NCI-H748 treated with DMSO at 0.1 percent for 48 hours (cell line): ENCODE measurements at regions not wholly inside any gene's neighbourhood (a gene's known extent, or its start where the extent isn't known, plus 50 kb on each side); places are given as distances from the start of the nearest gene placed in this dataset.

Experiments used
- DNase-seq: peaks from one replicate; lab custom pipeline; 2025; lab: John Stamatoyannopoulos, UW

DNA sequence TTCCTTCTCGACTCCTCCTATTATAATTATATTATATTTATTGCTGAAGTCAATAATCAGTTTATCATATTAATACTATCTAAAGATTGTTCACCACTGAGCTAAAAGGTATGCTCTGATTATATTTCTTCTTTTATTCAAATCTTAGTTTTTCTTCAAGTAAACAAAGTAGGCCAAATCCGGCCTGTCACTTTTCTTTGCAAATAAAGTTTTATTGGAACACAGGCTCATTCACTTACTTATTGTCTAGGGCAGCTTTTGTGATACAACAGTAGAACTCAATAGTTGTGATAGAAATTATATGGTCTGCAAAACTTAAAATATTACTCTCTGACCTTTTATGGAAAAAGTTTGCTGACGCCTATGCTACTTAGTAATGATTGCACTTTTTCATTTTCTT, 92.4 kb upstream of the DNAJC19 start:
- no peak for DNase-seq

DNA sequence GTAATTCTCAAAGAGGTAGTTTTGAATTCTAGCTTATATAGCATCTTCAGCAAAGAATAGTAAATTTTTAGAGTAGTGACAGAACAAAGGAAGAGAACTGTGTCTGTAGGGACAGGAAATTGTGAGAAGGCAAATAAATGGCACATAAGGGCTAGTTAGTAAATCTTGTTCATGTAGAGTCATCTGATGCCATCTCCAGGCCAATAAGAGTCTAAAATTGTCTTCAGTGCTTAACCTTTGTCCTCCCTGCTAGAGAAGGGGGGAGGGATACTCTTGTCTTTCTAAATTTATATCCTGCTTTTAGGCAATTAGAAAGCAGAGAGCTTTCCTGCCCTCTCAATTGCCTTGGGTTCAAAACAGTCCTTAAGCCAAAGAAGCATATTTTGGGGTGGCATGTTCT, 87.0 kb upstream of the DNAJC19 start:
- DNase-seq, result no peak

DNA sequence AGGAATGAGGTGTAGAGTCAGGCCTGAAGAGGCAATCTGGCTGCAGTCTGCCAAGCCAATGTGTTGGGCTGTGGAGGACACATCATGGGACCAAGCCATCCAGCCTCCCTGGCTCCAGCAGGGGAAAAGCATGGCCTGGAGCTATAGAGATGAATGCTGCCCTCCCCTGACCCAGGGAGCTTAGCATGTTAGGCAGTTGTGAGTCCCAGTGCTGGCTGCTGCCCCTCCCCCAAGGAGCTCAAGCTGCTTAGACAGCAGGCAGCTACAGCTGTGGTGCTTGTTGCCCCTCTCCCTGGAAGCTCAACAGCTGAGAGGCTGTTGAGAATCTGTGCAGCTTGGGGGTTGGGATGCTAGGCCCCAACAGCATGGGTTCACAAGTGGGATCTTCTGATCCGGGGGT, 85.6 kb upstream of the DNAJC19 start:
- no peak for DNase-seq

DNA sequence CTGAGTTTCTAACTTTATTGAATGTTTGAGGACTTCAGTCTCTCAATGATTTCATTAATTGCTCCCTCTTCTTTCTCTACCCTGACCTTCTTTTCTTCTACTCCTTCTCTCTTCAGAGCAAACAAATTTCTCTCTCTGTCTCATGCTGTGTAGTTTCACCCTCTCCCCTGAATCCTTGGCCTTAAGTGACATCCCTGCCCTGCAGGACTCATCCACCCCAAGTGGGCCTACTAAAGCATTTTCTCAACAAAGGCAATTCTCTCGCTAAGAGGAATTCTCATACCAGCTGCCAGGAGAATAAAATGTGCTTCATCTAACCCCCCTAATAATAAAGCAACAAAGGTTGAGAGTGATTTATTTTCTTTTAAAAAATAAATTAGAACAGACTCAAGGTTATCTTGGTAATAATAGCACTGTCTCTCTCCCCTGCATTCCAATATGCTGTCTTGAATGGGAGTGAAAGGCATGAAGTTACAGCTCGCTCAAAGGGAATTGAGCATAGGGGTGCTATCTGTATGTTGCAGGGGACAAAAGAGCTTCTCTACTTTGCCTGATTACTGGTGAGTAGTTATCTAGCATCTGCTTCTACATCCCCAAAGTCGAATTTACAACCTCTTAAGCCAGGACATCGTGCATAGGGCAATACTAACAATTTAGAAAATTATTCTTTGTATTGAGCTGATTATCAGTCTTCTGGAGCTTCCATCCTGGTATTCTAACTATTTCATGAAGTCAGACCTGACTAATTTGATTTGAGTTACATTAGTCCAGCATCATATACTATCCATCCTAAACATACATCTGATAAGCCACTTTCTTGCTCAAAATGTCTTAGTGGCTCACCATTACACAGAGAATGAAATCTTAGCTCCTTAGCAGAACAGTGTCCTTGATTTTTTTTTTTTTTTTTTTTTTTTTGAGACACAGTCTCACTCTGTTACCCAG, 76.9 kb upstream of the DNAJC19 start:
- DNase-seq, result no peak

DNA sequence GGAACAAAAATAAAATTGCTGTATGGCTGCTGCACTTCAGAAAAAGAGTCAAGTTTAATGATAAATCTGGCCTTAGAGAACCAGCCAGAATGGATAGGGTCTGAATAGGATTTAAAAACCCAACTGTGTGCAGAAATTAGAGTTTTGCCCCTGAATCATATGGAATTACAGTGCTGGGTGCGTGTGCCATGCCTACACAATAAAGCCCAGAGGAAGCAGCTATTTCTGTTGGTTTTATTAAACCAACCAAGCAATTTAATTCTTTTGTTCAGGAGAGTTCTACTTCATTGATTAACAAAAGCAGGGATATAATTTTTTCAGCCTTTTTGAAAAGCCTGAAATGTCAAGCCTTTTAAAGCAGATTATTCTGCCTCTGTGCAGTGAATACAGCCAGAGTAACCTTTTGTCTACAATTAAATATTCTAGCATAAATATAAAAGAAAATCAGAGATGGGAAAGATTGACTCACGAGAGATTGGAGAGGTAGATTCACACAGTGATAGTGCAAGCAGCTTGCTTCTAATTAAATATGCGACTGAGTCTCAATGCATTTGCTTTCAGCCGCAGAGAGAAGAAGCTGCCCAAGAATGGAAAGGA, 66.7 kb upstream of the DNAJC19 start:
- DNase-seq, result no peak

DNA sequence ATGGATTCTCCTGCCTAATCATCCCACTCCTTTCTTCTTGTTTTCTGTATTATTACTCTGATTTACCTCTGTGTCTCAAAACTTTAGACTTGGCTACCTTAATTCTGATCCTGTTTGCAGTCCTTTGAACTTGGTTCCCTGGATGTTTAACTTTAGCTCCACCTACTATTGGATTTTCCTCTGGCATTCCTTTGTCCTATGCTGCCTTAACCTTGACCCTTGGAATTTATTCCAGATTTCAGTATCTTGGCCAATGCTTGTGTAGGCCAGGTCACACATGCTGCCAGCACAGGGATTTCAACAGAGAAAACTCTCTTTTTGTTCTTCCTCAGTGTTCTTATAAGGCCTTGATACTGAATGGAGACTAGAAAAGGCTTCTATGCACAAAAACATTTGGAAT, 65.0 kb upstream of the DNAJC19 start:
- no peak for DNase-seq

DNA sequence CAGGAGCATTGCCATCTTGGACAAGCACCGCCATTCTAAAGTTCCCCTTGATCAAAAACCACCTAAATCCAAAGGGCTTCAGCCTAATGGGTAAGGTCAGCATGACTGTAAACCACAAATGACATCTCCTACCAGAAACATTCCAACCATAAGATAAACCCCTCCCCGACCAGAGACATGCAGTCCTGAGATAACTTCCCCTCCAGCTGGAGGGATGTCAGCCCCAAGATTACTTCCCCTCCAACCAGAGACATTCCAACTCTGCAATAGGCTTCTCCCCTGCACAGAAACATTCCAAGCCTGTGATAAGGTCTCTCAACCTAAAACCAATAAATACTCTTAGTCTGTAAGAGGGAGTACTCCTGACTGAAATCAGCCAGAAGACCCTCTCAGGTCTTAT, 62.7 kb upstream of the DNAJC19 start:
- no peak for DNase-seq

DNA sequence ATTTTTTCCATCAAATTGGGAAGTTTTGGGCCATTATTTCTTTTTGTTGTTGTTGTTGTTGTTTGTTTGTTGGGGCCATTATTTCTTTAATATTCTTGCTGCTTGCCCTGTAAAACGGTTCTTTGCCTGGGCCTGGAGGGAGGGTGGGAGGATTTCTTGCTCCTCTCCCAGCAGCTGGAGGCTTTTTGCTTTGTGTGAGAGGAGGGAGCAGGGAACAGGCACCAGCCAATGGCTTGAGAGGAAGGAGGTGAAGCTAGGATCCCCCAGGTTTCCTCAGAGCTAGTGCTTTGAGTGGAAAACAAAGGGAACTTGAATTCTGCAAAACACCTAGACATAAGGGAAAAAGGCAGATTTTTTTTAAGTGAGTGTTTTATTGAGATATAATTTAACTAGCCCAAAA, 61.2 kb upstream of the DNAJC19 start:
- no peak for DNase-seq

DNA sequence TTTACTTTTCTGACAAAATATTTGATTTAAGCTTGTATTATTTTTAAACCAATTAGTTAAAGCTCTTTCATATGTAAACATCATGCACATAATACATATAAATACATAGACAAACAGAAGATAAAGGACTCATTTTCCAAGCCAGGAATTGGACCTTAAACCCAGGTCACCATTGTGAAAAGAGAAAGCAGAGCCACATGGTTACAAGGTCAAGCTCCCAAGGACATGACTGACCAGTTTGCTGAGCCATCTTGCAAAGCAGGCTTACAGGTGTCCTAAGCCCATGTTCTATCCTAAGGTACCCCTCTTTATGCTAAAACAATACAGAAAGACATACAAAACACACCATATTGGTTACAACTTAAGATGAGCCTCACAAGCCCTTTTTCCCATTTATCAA, 50.5 kb upstream of the DNAJC19 start:
- no peak for DNase-seq
